SK-N-SH treated with all-trans-retinoic acid at 6 μM for 48 hours (cell line): ENCODE measurements at regions not wholly inside any gene's neighbourhood (a gene's known extent, or its start where the extent isn't known, plus 50 kb on each side); places are given as distances from the start of the nearest gene placed in this dataset.
"Not testable (repeated sequence)": the region's sequence is repeated elsewhere in the genome, so short reads cannot be mapped to it uniquely, and the experiment has no call there.

Experiments
- ATAC-seq: fragments of 200-7000 bp; cut with Tn5 transposase; 3 replicates; pipeline ENCODE4 v1.9.1; 2020; ENCODE audit warnings: mild to moderate bottlenecking, moderate library complexity
- BACH2 ChIP-seq: fragments of 250-450 bp; sonication (Bioruptor Pico); IDR thresholded peaks from 2 replicates; pipeline ENCODE4 v1.9.0; 2021; ENCODE audit warnings: mild to moderate bottlenecking, borderline replicate concordance
- CREB5 ChIP-seq: fragments of 250-450 bp; sonication (Bioruptor Pico); IDR thresholded peaks from 2 replicates; pipeline ENCODE4 v1.5.1; 2020; ENCODE audit warnings: low read depth, mild to moderate bottlenecking, moderate library complexity
- CSDC2 ChIP-seq: fragments of 250-450 bp; sonication (Bioruptor Pico); IDR thresholded peaks from 2 replicates; pipeline ENCODE4 v1.5.0; 2020; ENCODE audit warnings: mild to moderate bottlenecking, moderate library complexity
- CSRNP3 ChIP-seq: fragments of 250-450 bp; sonication (Bioruptor Pico); IDR thresholded peaks from 2 replicates; pipeline ENCODE4 v1.5.1; 2021; ENCODE audit warnings: mild to moderate bottlenecking, moderate library complexity
- ESRRG ChIP-seq: fragments of 250-450 bp; sonication (Bioruptor Pico); IDR thresholded peaks from 2 replicates; pipeline ENCODE4 v1.6.1; 2021; ENCODE audit warnings: mild to moderate bottlenecking
- GLIS3 ChIP-seq: fragments of 250-450 bp; sonication (Bioruptor Pico); IDR thresholded peaks from 2 replicates; pipeline ENCODE4 v1.5.0; 2020; ENCODE audit warnings: mild to moderate bottlenecking, moderate library complexity
- OSR1 ChIP-seq: fragments of 250-450 bp; sonication (Bioruptor Pico); IDR thresholded peaks from 2 replicates; pipeline ENCODE4 v1.8.0; 2022; ENCODE audit warnings: moderate library complexity, mild to moderate bottlenecking, inconsistent platforms
- PATZ1 ChIP-seq: fragments of 250-450 bp; sonication (Bioruptor Pico); IDR thresholded peaks from 2 replicates; pipeline ENCODE4 v1.8.0; 2020; ENCODE audit warnings: mild to moderate bottlenecking, moderate library complexity, borderline replicate concordance
- POU6F1 ChIP-seq: fragments of 250-450 bp; sonication (Bioruptor Pico); IDR thresholded peaks from 2 replicates; pipeline ENCODE4 v1.8.0; 2021; ENCODE audit warnings: low read depth, mild to moderate bottlenecking, moderate library complexity, borderline replicate concordance
- PPARA ChIP-seq: fragments of 250-450 bp; sonication (Bioruptor Pico); IDR thresholded peaks from 2 replicates; pipeline ENCODE4 v1.5.0; 2020; ENCODE audit warnings: mild to moderate bottlenecking, borderline replicate concordance
- RARB ChIP-seq: fragments of 250-450 bp; sonication (Bioruptor Pico); IDR thresholded peaks from 2 replicates; pipeline ENCODE4 v1.8.0; 2021; ENCODE audit warnings: mild to moderate bottlenecking, moderate library complexity
- SNAI2 ChIP-seq: fragments of 250-450 bp; sonication (Bioruptor Pico); IDR thresholded peaks from 2 replicates; pipeline ENCODE4 v1.5.0; 2020; ENCODE audit warnings: mild to moderate bottlenecking, moderate library complexity
- TOX ChIP-seq: fragments of 250-450 bp; sonication (Bioruptor Pico); IDR thresholded peaks from 2 replicates; pipeline ENCODE4 v1.8.0; 2021; ENCODE audit warnings: mild to moderate bottlenecking, moderate library complexity, borderline replicate concordance
- TSHZ2 ChIP-seq: fragments of 250-450 bp; sonication (Bioruptor Pico); IDR thresholded peaks from 2 replicates; pipeline ENCODE4 v1.5.0; 2020; ENCODE audit warnings: mild to moderate bottlenecking, moderate library complexity
- ZFP3 ChIP-seq: fragments of 250-450 bp; sonication (Bioruptor Pico); IDR thresholded peaks from 2 replicates; pipeline ENCODE4 v1.5.0; 2020; ENCODE audit warnings: mild to moderate bottlenecking, moderate library complexity
- ZNF565 ChIP-seq: fragments of 450-650 bp; formaldehyde crosslinking; conservative IDR thresholded peaks from 2 replicates; pipeline ENCODE4 v1.5.0; 2020; ENCODE audit warnings: low read depth, mild to moderate bottlenecking, moderate library complexity
- ZNF70 ChIP-seq: fragments of 450-650 bp; formaldehyde crosslinking; IDR thresholded peaks from 2 replicates; pipeline ENCODE4 v1.5.0; 2020; ENCODE audit warnings: mild to moderate bottlenecking, moderate library complexity
- ZNF8 ChIP-seq: fragments of 450-650 bp; formaldehyde crosslinking; IDR thresholded peaks from 2 replicates; pipeline ENCODE4 v1.5.0; 2020; ENCODE audit warnings: mild to moderate bottlenecking, moderate library complexity

- TF ChIP-seq TOX (CRISPR knock-in tag): no peak
- TF ChIP-seq POU6F1 (CRISPR knock-in tag): no peak
- TF ChIP-seq PATZ1 (CRISPR knock-in tag): no peak
- no peak for TF ChIP-seq GLIS3 (CRISPR knock-in tag)
- no peak for TF ChIP-seq ESRRG (CRISPR knock-in tag)
- no peak for TF ChIP-seq ZNF565 (CRISPR knock-in tag)
- no peak for TF ChIP-seq ZNF8 (CRISPR knock-in tag)
- TF ChIP-seq ZNF70 (CRISPR knock-in tag): no peak
- TF ChIP-seq OSR1 (CRISPR knock-in tag): no peak
- no peak for TF ChIP-seq CREB5 (CRISPR knock-in tag)
- no peak for TF ChIP-seq CSRNP3
- no peak for ATAC-seq
Observed at GRCh38 chr1:234912548-234913277, 215.9 kb downstream of the TOMM20 start.

- no peak for TF ChIP-seq ESRRG (CRISPR knock-in tag)
- no peak for TF ChIP-seq GLIS3 (CRISPR knock-in tag)
- no peak for TF ChIP-seq TSHZ2 (CRISPR knock-in tag)
- TF ChIP-seq ZNF70 (CRISPR knock-in tag): no peak
- TF ChIP-seq TOX (CRISPR knock-in tag): no peak
- TF ChIP-seq ZFP3 (CRISPR knock-in tag): no peak
- TF ChIP-seq POU6F1 (CRISPR knock-in tag): no peak
- TF ChIP-seq RARB: no peak
- TF ChIP-seq CSDC2: no peak
- TF ChIP-seq, all 23 proteins: peak for 0
- ATAC-seq: no peak
Observed at GRCh38 chr1:234911787-234912186, 216.8 kb downstream of the TOMM20 start.

- ATAC-seq: not testable (repeated sequence)
- 0 out of 2 replicates have a peak, but pooled peaks have one; percentile 16 for TF ChIP-seq ZNF8 (CRISPR knock-in tag)
- TF ChIP-seq, all 23 proteins: peak for 1; not testable (repeated sequence) for 22
Observed at GRCh38 chr1:234911136-234911535, 217.5 kb downstream of the TOMM20 start.

- no peak for ATAC-seq
- no peak for TF ChIP-seq CSDC2
- TF ChIP-seq OSR1 (CRISPR knock-in tag): no peak
- no peak for TF ChIP-seq ZFP3 (CRISPR knock-in tag)
- no peak for TF ChIP-seq RARB
- no peak for TF ChIP-seq CREB5 (CRISPR knock-in tag)
- TF ChIP-seq BACH2 (CRISPR knock-in tag): no peak
- no peak for TF ChIP-seq PPARA (CRISPR knock-in tag)
- TF ChIP-seq TSHZ2 (CRISPR knock-in tag): no peak
- no peak for TF ChIP-seq SNAI2
Observed at GRCh38 chr1:234909851-234910250, 218.8 kb downstream of the TOMM20 start.
